B cell (primary cell): ENCODE measurements at regions not wholly inside any gene's neighbourhood (a gene's known extent, or its start where the extent isn't known, plus 50 kb on each side); places are given as distances from the start of the nearest gene placed in this dataset.

Experiments
- CTCF ChIP-seq: fragments of 200-600 bp; IDR thresholded peaks from one replicate; pipeline ENCODE4 v1.8.0; 2022; ENCODE audit warnings: antibody characterized with exemption, mild to moderate bottlenecking
- EZH2 ChIP-seq: IDR thresholded peaks from 2 replicates; pipeline ENCODE4 v1.6.1; 2012; ENCODE audit warnings: borderline replicate concordance, low read depth, mild to moderate bottlenecking, moderate library complexity, low read length; ENCODE audit not compliant: insufficient read depth, poor library complexity, severe bottlenecking

GRCh38 chr7:113742377-113742776 lies 176.4 kb downstream of the PPP1R3A start:
- TF ChIP-seq CTCF: no peak
- no peak for TF ChIP-seq EZH2
